HG03103 (cell line): ENCODE measurements at regions not wholly inside any gene's neighbourhood (a gene's known extent, or its start where the extent isn't known, plus 50 kb on each side); places are given as distances from the start of the nearest gene placed in this dataset.
"Not testable (repeated sequence)": the region's sequence is repeated elsewhere in the genome, so short reads cannot be mapped to it uniquely, and the experiment has no call there.

Source experiments
- ATAC-seq: cut with Tn5 transposase; IDR thresholded peaks from one replicate; pipeline ENCODE4 v1.9.1; 2021; ENCODE audit warnings: low read depth; ENCODE audit not compliant: unreplicated experiment

DNA sequence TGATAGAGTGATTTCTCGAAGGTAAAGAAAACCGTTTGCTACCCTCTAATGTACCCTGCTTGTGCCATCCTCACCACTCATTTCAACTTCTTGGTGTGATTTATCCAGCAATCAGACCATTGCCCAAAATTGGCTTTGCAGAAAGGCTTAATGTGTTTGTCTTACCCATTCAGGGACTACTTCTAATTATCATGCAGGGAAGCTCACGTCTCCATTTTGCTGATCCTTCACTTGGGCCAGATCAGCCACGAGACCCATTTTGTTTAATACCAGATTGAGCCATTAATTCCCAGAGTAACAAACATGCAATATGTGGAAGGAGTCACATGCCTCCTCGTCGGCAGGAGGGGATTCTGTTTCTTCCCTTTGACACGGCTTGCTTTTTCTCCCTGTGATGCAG is 51.1 kb upstream of the CRY1 start:
- no peak for ATAC-seq

DNA sequence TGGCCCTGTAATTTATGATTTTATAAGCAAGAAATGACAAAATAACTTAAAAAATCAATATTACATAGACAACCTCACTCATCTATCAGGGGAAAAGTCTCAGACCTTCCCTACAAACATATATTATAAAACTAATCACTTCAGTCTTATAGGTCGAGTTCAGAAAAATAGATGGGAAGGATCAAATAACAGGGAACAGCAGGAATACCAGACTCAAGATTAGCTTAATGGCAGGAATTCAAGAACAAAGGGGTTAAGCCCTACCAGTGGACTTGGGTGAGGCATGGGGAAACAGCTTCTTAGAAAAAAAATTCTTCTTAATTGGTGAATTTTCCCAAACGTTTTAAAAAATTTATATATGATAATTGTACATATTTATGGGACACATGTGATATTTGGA is 51.6 kb upstream of the CRY1 start:
- ATAC-seq, result no peak

DNA sequence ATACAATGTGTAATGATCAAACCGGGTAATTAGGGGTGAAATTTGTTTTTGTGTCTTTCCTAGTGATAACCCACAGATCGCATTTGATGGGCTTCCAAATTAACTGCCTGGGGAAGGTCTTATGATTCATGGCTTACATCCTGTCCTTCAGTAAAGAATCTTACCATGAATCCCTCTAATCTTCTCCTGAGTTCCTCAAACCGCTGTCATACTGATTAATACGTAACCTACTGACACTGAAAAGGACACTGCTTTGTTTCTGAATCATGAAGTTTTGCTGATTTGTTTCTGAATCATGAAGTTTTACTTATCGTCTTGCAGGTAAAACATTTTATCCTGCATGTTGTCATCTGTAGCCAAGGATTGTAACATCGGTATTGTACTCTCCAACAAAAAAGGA is 52.0 kb upstream of the CRY1 start:
- no peak for ATAC-seq

DNA sequence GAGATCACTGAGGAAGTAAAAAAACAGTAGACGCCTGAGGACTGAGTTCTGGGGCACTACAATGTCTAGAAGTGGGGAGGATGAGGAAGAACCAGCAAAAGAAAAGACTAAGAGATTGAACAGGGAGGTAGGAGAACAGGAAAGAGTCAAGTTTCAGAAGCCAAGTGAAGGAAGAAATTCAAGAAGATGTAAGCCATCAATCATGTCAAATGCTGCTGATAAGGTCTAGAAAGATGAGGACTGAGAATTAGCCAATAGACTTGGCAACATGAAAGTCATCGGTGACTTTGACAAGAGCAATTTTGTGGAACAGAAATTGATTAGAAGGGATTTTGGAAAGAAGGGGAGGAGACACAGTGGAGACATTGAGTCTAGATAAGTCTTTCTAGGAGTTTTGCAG is 54.8 kb upstream of the CRY1 start:
- ATAC-seq, result no peak

DNA sequence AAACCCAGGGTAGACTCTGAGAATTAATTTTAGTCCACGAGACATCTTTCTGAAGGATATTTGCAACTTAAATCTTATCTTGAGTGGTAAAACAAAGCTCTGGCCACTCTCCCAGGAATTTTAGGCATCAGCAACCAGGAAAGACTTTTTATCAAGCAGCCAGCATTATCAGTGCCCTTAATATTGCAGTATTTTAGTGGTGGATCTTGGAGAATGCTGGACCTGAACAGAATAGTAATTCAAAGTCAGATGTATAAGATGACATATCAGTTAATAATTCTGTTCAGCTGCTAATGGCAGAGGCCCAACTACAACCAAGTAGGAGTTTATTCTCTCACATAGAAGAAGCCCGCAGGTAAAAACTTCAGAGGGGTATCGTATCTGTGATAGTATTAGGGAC is 59.0 kb upstream of the CRY1 start:
- ATAC-seq, result no peak

DNA sequence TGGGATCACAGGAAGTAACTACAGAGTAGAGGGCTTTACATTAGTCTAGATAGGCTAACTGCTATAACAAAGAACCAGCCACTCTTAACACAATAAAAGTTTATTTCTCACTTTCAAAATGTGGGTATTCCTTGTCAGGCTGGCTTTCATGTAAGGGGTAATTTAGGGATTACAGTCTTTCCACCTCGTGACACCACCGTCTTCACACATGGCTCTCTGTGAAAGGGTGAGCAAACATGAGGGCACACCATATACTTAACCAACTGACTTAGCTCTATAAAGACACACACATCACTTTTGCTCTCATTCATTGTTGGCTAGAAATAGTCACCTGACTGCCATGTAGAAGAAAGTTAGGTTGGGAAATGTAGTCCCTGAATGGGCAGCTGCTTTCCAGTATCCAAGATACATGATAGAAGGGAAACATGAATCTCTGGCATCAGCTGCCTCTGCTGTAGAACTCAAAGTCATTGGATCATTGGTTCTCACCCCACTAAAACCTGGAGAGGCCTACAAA is 66.1 kb upstream of the CRY1 start:
- no peak for ATAC-seq

DNA sequence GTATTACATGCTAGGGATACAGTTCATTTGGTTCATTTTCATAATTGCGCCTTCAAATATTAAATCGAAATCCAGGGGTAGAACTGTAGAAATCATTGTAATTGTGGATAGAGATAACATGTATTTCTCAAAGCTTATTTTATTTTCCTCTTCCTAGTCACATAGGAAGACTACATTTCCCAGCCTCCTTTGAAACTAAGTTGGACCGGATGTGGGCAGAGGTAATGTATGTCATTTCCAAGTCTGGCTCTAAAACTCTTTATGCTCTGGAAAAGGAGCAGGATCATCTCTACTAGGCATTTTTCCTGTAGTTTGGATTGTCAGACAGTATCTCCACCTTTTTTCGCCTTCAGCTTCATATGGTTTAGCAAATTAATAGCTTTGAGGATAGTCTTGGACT is 70.1 kb upstream of the CRY1 start:
- no peak for ATAC-seq

DNA sequence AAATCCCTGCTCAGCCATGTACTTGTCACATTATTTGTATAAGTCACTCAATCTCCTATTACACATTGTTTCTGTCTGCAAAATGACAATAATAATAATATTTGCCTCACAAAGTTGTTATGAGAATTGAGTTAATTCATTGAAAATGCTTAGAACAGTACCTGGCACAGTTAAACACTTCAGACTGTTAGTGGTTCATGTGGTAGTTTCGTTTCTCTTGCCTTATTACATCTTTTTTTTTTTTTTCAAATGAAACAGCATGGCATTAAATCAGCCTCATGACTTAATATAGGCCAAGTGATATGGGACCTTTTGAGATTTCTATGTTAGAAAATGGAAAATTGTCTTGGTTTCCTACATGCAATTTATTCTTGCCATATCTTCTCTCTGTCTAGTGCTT is 71.0 kb upstream of the CRY1 start:
- no peak for ATAC-seq

DNA sequence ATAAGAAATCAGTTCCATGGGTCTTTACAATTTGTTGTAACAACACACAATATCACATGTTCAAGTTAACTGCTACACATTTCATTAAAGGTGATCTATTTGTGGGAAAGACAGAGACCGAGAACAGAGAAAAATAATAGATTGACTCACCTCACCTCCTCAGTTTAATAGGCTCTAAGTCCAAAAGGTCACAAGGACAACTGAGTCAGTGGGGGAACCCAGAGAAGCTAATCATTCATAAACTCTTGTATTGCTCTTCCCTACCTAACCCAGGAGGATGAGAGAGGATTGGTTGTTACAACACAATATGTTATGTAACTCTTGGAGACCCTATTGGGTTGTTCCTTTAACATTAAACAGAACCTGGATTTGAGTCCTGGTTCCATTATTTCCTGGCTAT is 72.2 kb upstream of the CRY1 start:
- no peak for ATAC-seq

DNA sequence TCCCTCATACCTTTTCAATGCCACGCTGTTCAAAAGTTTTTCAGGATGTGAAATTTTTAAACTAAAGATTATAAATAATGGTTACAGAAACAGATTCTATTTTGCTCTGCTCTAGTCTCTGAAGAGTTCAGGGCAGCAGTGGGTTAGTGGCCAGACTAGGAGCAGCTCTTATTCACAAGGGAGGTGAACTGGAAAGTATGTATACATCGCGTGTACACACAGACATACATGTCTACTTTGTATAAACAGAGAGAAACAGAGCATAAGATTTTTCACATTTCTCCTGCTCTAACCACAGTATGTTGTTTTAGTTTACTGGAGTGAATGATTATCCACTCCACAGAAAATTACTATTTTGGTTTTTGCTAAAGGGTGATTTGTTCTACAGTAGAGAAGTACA is 74.4 kb upstream of the CRY1 start:
- no peak for ATAC-seq

DNA sequence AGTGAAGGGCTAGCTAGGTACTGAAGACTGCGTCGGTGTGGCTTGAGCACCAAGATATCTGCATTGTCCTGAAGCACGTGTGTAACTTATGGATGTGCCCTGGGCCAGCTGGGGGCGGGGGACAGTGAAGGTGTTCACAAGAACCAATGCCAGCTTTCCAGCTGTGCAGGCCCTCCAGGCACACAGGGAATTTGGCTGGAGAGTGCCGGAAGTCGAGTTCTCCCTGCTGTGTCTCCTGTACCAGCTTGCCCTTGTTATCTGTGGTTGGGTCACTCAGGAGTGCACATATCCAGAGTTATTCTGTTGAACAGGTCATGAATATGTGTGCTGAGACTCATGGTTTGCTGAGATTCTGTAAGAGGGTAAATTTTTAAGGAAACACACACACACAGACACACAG is 75.9 kb upstream of the CRY1 start:
- ATAC-seq, result no peak

DNA sequence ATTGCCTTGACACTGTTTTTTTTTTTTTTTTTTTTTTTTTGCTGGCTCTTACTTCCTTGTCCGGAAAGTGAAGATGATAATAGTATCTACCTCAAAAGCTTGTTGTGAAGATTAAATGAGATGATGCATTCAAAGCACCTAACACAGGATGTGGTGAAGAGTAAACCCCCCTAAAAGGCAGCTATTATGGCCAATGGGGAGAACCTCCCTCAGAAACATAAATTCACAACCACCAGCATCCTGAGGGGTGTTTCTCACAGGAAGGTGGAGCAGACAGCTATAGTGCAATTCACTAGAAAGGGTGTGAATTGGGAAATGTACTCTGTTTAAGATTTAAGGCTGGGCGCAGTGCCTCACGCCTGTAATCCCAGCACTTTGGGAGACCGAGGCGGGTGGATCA is 85.4 kb upstream of the CRY1 start:
- no peak for ATAC-seq

DNA sequence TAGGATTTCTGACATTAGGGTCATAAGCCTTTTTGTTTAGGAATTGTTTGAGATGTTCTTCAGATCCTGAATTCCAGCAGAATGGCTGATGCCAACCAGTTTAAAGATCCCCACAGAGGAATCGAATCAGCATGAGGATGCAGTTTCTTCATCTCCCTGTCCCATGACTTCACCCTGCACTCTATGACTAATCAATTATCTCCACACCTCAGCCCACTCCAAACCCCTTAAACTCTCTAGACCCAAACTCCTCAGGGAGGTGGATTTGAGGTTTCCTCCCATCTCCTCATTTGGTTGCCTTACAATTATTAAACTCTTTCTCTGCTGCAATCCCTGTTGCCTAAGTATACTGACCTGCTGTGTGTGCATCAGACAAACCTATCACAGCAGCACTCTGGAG is 86.5 kb upstream of the CRY1 start:
- ATAC-seq, result no peak

DNA sequence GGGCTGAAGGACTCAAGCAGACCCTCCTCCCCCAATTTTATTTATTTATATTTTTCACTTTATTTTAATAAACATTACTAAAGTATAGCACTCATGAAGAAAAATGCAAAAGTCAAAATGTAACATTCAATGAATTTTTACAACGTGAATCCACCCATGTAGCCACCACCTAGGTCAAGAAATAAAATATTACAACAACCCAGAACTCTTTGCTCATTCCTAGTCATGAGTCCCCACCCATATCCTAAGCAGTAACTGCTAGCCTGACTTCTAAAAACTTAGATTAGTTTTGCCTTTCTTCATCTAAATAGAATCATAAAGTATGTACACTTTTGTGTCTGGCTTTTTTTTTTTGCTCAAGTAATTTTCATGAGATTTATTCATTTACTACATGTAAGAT is 86.9 kb upstream of the CRY1 start:
- no peak for ATAC-seq

DNA sequence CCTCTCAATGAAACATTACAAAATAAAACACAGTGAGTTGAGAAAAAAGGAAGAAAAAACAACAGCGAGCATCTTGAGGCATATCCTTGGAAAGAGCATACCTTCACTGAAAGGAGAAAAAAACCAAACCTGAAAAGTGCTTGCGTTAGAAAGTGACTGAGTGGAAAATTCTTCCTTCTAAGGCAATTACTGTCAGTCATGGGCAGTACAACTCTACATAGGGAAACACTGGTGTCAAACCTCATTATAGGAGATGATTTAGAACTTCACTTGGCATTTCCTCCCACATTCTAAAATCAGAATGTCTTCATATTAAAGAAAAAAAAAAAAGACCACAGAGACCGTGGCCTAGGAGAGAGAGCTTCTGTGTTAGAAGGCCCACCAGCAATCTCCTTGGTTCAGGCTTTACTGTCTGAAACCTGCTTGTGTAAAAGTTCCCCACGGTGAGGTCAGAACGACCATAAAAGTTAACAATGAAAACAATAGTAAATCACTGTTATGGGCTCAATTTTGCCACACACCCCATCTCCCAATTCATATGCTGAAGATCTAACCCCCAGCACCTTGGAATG is 91.1 kb upstream of the CRY1 start:
- ATAC-seq, result no peak

DNA sequence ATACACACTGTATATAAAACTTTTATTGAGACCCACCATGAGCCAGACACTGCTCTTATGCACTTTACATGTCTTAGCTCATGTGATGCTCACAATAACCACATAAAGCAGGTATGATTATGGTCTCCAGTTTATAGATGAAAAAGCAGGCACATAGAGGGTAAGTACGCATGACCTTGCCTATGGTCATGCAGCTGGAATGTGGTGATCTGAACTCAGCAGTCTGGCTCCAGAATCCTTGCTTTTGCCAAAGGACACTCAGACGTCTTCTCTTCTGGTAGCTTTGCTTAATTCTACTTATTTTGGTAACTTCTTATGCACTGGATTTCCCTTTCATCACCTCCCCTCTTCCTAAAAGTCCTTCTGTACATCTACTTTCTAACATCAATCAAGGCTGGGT is 103.3 kb upstream of the CRY1 start:
- ATAC-seq, result no peak

DNA sequence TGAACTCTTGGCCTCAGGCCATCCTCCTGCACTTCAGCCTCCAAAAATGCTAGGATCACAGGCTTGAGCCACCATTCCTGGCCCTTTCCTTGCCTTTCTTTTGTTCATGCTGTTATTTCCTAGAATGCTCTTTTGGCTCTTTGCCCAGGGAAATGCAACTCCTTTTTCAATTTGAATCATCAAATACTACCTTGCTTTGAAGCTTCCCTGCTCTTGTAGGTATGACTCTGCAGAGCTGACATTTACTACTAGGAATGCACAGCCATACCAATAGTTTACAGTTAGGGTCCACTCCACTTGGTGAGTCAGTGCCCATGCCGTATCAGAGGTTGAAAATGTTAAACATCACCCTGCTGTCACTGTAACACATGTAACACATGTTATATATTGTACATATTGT is 107.0 kb upstream of the CRY1 start:
- ATAC-seq, result no peak

DNA sequence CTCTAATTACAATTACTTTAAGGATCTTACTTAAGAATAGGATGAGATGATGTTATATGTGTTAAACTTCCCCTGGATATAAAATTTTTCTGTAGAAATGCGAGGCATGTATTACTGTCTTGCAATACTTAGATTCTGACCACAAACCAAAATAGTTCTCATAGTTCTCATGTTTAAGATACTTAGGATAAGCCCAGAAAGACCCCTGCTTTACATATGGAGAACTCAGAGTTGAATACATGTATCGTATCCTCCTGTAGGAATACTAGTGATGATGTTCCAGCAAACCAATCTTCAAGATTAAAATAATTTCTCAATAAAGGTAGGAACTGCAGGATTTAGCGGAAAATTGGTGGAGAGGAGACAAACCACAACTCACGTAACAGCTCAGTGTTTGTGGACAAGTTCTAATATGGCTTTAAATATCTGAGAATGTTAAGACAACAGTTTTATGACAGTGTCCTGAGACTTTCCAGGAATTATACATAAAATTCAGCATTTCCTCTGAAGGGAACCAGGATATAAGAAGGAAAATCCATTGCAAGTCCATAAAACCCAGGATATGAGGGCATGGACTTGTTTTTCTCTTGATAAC is 114.7 kb upstream of the CRY1 start:
- no peak for ATAC-seq

DNA sequence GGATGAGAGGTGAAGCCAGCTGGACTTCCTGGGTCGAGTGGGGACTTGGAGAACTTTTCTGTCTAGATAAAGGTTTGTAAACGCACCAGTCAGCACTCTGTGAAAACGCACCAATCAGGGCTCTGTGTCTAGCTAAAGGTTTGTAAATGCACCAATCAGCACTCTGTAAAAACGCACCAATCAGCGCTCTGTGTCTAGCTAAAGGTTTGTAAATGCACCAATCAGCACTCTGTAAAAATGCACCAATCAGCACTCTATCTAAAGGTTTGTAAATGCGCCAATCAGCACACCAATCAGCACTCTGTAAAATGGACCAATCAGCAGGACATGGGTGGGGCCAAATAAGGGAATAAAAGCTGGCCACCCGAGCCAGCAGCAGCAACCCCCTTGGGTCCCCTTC is 116.4 kb upstream of the CRY1 start:
- ATAC-seq, result not testable (repeated sequence)

DNA sequence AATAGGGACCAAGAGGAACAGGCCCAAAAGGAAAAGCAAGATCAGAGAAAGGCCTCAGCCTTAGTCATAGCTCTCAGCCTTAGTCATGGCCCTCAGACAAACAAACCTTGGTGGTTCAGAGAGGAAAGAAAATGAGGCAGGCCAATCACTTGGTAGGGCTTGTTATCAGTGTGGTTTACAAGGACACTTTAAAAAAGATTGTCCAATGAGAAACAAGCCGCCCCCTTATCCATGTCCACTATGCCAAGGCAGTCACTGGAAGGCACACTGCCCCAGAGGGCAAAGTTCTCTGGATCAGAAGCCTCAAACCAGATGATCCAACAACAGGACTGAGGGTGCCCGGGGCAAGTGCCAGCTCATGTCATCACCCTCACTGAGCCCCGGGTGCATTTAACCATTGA is 121.0 kb upstream of the CRY1 start:
- ATAC-seq, result not testable (repeated sequence)

DNA sequence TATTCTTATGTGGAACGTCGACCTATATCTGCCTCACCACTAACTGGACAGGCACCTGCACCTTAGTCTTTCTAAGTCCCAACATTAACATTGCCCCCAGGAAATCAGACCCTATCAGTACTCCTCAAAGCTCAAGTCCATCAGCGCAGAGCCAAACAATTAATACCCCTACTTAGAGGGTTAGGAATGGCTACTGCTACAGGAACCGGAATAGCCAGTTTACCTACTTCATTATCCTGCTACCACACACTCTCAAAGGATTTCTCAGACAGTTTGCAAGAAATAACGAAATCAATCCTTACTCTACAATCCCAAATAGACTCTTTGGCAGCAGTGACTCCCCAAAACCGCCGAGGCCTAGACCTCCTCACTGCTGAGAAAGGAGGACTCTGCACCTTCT is 123.1 kb upstream of the CRY1 start:
- not testable (repeated sequence) for ATAC-seq

DNA sequence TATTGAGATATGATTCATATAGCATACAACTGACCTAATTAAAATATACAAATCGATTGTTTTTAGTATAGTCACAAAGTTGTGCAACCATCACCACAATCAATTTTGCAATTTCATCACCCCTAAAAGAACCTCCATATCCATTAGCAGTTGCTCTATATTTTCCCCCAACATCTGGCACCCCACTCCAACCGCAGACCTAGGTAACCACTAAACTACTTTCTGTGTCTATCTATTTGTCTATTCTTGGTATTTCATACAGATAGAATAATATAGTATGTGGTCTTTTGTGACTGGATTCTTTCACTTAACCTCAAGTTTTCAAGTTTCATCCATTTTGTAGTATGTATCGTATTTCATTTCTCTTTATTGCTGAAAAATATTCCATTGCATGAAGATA is 126.0 kb upstream of the CRY1 start:
- ATAC-seq, result no peak

DNA sequence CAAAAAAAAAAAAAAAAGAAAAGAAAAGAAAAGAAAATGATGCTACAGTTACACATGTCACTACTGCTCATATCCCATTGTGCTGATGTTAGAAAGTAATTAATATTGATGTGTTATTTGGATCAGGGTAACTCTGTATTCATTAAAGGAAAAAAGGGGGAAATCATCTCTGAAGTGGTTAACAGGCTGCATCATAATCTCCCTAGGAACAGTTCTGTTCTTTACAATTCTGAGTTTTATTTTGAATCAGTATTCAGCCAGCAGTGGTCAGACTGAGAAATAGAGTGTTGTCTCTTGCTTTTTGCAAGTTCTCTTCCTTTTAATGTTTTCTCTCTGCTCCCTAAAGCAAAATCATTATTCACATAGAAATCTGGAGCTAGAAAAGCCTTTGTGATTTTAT is 128.6 kb upstream of the CRY1 start:
- ATAC-seq, result no peak
